ENCODE measurements at regions not wholly inside any gene's neighbourhood (a gene's known extent, or its start where the extent isn't known, plus 50 kb on each side); places are given as distances from the start of the nearest gene placed in this dataset.

DNA sequence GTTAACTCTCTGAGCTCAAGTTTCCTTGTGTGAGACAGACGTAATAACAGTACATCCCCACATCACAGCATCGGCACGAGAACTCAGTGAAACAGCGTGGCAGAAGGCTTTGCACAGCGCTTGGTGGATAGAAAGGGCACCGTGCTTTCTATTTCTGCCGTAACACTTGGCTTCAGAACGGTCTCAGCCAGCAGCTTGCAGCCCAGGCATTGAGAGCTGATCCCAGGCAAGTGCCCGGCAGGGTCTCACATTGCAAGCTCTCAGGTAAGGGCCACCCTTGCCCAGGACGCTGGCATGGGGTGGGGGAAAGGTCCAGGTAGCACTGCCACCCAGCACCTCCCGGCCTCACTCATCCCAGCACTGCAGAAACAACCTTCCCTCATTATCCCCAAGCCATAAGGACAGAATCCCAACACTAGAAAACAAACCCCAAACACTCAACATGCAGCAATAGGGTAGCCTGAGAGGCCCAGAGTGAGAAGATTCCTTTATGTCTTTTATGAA lies 70.5 kb upstream of the ITGA11 start:
- TF ChIP-seq, protein P1, sequence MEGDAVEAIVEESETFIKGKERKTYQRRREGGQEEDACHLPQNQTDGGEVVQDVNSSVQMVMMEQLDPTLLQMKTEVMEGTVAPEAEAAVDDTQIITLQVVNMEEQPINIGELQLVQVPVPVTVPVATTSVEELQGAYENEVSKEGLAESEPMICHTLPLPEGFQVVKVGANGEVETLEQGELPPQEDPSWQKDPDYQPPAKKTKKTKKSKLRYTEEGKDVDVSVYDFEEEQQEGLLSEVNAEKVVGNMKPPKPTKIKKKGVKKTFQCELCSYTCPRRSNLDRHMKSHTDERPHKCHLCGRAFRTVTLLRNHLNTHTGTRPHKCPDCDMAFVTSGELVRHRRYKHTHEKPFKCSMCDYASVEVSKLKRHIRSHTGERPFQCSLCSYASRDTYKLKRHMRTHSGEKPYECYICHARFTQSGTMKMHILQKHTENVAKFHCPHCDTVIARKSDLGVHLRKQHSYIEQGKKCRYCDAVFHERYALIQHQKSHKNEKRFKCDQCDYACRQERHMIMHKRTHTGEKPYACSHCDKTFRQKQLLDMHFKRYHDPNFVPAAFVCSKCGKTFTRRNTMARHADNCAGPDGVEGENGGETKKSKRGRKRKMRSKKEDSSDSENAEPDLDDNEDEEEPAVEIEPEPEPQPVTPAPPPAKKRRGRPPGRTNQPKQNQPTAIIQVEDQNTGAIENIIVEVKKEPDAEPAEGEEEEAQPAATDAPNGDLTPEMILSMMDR (IDR thresholded peaks at IDR 0.05; ENCODE audit: low read depth, low read length, missing input control), result no peak
- no peak for TF ChIP-seq RAD21 (IDR thresholded peaks at IDR 0.05)
- no peak for TF ChIP-seq GABPA (IDR thresholded peaks at IDR 0.05 in 1 of 2, conservative IDR thresholded peaks at IDR 0.05 in 1 of 2)
- TF ChIP-seq, protein P2, sequence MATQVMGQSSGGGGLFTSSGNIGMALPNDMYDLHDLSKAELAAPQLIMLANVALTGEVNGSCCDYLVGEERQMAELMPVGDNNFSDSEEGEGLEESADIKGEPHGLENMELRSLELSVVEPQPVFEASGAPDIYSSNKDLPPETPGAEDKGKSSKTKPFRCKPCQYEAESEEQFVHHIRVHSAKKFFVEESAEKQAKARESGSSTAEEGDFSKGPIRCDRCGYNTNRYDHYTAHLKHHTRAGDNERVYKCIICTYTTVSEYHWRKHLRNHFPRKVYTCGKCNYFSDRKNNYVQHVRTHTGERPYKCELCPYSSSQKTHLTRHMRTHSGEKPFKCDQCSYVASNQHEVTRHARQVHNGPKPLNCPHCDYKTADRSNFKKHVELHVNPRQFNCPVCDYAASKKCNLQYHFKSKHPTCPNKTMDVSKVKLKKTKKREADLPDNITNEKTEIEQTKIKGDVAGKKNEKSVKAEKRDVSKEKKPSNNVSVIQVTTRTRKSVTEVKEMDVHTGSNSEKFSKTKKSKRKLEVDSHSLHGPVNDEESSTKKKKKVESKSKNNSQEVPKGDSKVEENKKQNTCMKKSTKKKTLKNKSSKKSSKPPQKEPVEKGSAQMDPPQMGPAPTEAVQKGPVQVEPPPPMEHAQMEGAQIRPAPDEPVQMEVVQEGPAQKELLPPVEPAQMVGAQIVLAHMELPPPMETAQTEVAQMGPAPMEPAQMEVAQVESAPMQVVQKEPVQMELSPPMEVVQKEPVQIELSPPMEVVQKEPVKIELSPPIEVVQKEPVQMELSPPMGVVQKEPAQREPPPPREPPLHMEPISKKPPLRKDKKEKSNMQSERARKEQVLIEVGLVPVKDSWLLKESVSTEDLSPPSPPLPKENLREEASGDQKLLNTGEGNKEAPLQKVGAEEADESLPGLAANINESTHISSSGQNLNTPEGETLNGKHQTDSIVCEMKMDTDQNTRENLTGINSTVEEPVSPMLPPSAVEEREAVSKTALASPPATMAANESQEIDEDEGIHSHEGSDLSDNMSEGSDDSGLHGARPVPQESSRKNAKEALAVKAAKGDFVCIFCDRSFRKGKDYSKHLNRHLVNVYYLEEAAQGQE (IDR thresholded peaks at IDR 0.05), result no peak
